CD8-positive, alpha-beta memory T cell (primary cell): ENCODE measurements at regions not wholly inside any gene's neighbourhood (a gene's known extent, or its start where the extent isn't known, plus 50 kb on each side); places are given as distances from the start of the nearest gene placed in this dataset.
"Not testable (repeated sequence)": the region's sequence is repeated elsewhere in the genome, so short reads cannot be mapped to it uniquely, and the experiment has no call there.

Source experiments
- CTCF ChIA-PET: fragments of 350-600 bp; sonication (Branson Sonifier 250); formaldehyde crosslinking; loops from one replicate; lab custom pipeline; 2021; ENCODE audit warnings: antibody characterized with exemption; lab: Charles Lee
- POLR2A ChIA-PET: fragments of 350-600 bp; sonication (Branson Sonifier 250); formaldehyde crosslinking; loops from one replicate; lab custom pipeline; 2021; ENCODE audit warnings: antibody characterized with exemption; lab: Charles Lee
- DNase-seq, 5 donors: peaks; one replicate each; pipeline versions ENCODE4 v3.0.0 to v3.0.0-alpha.2; 2020 to 2022; ENCODE audit warnings: mixed read lengths in 1 of 5
- H3K27ac ChIP-seq: one replicate; pipeline ENCODE4 v1.7.0; 2013; ENCODE audit warnings: low read depth, mild to moderate bottlenecking, low read length, moderate library complexity
- H3K27me3 ChIP-seq: 2 replicates; pipeline ENCODE4 v1.7.0; 2013; ENCODE audit warnings: low read length, mild to moderate bottlenecking; ENCODE audit not compliant: insufficient read depth, poor library complexity, severe bottlenecking
- H3K36me3 ChIP-seq: 2 replicates; pipeline ENCODE4 v1.7.0; 2013; ENCODE audit warnings: mild to moderate bottlenecking, low read length, moderate library complexity; ENCODE audit not compliant: insufficient read depth
- H3K4me1 ChIP-seq: 2 replicates; pipeline ENCODE4 v1.7.0; 2013; ENCODE audit warnings: mild to moderate bottlenecking, low read length, moderate library complexity; ENCODE audit not compliant: insufficient read depth
- H3K4me3 ChIP-seq: 2 replicates; pipeline ENCODE4 v1.7.0; 2013; ENCODE audit warnings: mild to moderate bottlenecking, low read length
- H3K9me3 ChIP-seq: 2 replicates; pipeline ENCODE4 v1.7.0; 2013; ENCODE audit warnings: mild to moderate bottlenecking, low read length
- H3K27ac Mint-ChIP-seq, 8 donors: one replicate each; pipeline ENCODE4 v1.8.0; 2020 to 2021; ENCODE audit warnings: mixed read lengths in 8 of 8, mild to moderate bottlenecking in 6 of 8, inconsistent platforms in 3 of 8, moderate library complexity in 3 of 8
- H3K27me3 Mint-ChIP-seq, 2 donors: one replicate each; pipeline ENCODE4 v1.8.0; 2020 to 2021; ENCODE audit warnings: mixed read lengths in 2 of 2, mild to moderate bottlenecking in 1 of 2, moderate library complexity in 1 of 2
- H3K36me3 Mint-ChIP-seq, 3 donors: one replicate each; pipeline ENCODE4 v1.8.0; 2020 to 2021; ENCODE audit warnings: mixed read lengths in 3 of 3, inconsistent platforms in 1 of 3, mild to moderate bottlenecking in 1 of 3
- H3K4me1 Mint-ChIP-seq, 3 donors: one replicate each; pipeline ENCODE4 v1.8.0; 2020 to 2021; ENCODE audit warnings: mixed read lengths in 3 of 3, inconsistent platforms in 1 of 3, mild to moderate bottlenecking in 1 of 3
- H3K4me3 Mint-ChIP-seq, 7 donors: one replicate each; pipeline ENCODE4 v1.8.0; 2020 to 2021; ENCODE audit warnings: mixed read lengths in 7 of 7, mild to moderate bottlenecking in 6 of 7, moderate library complexity in 4 of 7, inconsistent platforms in 2 of 7
- H3K9me3 Mint-ChIP-seq, 5 donors: one replicate each; pipeline ENCODE4 v1.8.0; 2020 to 2022; ENCODE audit warnings: mixed read lengths in 5 of 5, mild to moderate bottlenecking in 3 of 5, moderate library complexity in 2 of 5, inconsistent platforms in 1 of 5

DNA sequence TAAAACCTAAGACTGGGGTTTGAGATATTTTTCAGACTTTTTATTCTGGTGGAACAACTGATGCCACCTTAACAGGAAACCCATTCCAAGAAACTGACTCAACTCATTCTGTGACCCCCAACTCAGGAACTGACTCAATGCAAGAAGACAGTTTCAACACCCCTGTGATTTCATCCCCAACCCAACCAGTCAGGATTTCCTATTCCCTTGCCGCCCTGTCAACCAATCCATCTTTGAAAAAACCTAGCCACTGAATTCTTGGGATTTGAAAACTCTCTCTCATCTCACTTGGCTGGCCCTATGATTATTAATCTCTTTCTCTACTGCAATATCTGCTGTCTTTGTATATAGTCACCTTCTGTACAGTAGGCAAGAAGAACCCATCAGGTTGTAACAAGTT lies 1211.9 kb upstream of the ATXN8OS start:
- no peaks in the 10 kb centered on the region for H3K36me3 Mint-ChIP-seq
- no peaks in the 10 kb centered on the region for H3K4me1 ChIP-seq
- POLR2A ChIA-PET: no interaction called here
- no peaks in the 10 kb centered on the region for H3K36me3 ChIP-seq
- no peaks in the 10 kb centered on the region for H3K27me3 Mint-ChIP-seq
- no peak overlapping the region for H3K4me3 Mint-ChIP-seq
- peaks cover 6 to 35% (median 9%) of the 10 kb centered on the region in 5 donors for H3K9me3 Mint-ChIP-seq
- no peak overlapping the region for H3K27ac ChIP-seq
- DNase-seq: no peak
- no peaks in the 10 kb centered on the region for H3K9me3 ChIP-seq
- no peaks in the 10 kb centered on the region for H3K27me3 ChIP-seq
- CTCF ChIA-PET: no interaction called here
- no peak overlapping the region for H3K27ac Mint-ChIP-seq
- H3K4me3 ChIP-seq: no peak overlapping the region
- H3K4me1 Mint-ChIP-seq: no peaks in the 10 kb centered on the region

- H3K27ac ChIP-seq, CTCF ChIA-PET, H3K27me3 Mint-ChIP-seq, H3K4me3 Mint-ChIP-seq, H3K4me1 ChIP-seq, H3K9me3 ChIP-seq, H3K27me3 ChIP-seq, H3K36me3 Mint-ChIP-seq, H3K36me3 ChIP-seq, H3K27ac Mint-ChIP-seq, POLR2A ChIA-PET, H3K4me3 ChIP-seq, H3K4me1 Mint-ChIP-seq, DNase-seq: not testable (repeated sequence)
- H3K9me3 Mint-ChIP-seq: peaks cover 7 to 42% (median 12%) of the 10 kb centered on the region in 5 donors
These were observed 1213.9 kb upstream of the ATXN8OS start for GRCh38 chr13:68893721-68894120.

GRCh38 chr13:68892596-68892995 lies 1215.0 kb upstream of the ATXN8OS start:
- H3K4me3 ChIP-seq, H3K27ac ChIP-seq, CTCF ChIA-PET, POLR2A ChIA-PET, H3K4me1 Mint-ChIP-seq, H3K36me3 Mint-ChIP-seq, H3K9me3 ChIP-seq, H3K4me1 ChIP-seq, H3K36me3 ChIP-seq, H3K27me3 ChIP-seq, H3K4me3 Mint-ChIP-seq, H3K27me3 Mint-ChIP-seq, H3K27ac Mint-ChIP-seq, DNase-seq: not testable (repeated sequence)
- peaks cover 7 to 36% (median 13%) of the 10 kb centered on the region in 5 donors for H3K9me3 Mint-ChIP-seq

- H3K36me3 ChIP-seq, H3K4me1 Mint-ChIP-seq, POLR2A ChIA-PET, H3K4me1 ChIP-seq, H3K36me3 Mint-ChIP-seq, CTCF ChIA-PET, H3K4me3 ChIP-seq, H3K9me3 ChIP-seq, H3K27me3 ChIP-seq, H3K27me3 Mint-ChIP-seq, DNase-seq, H3K27ac Mint-ChIP-seq, H3K4me3 Mint-ChIP-seq, H3K27ac ChIP-seq: not testable (repeated sequence)
- H3K9me3 Mint-ChIP-seq: peaks cover 3 to 36% (median 11%) of the 10 kb centered on the region in 5 donors
These were observed 1217.5 kb upstream of the ATXN8OS start for GRCh38 chr13:68890101-68890500.

DNA sequence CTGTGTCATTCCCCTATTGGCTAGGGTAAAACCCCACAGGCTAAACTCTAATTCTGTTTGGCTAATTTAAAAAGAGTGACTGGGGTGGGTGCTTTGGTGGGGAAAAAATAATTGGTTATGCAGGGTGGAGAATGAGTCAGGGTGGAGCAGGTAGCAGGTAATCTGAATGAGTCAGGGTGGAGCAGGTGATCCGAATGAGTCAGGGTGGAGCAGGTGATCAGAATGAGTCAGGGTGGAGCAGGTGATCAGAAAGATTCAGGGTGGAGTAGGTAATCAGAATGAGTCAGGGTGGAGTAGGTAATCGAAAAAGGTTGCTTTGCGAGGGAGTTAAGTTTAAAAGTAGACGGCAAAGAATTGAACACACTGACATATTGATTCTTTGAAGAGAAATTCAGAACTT lies 1218.8 kb upstream of the ATXN8OS start:
- Histone ChIP-seq H3K9me3 (no peaks in the 10 kb centered on the region), H3K27me3 (no peaks in the 10 kb centered on the region), H3K4me1 (no peaks in the 10 kb centered on the region), H3K4me3 (no peak overlapping the region), H3K27ac (no peak overlapping the region), H3K36me3 (no peaks in the 10 kb centered on the region)
- ChIA-PET CTCF (no interaction called here), POLR2A (no interaction called here)
- peaks cover 0 to 4% (median 0%) of the 10 kb centered on the region in 3 donors for H3K36me3 Mint-ChIP-seq
- H3K4me1 Mint-ChIP-seq: no peaks in the 10 kb centered on the region
- H3K9me3 Mint-ChIP-seq: peaks cover 5 to 32% (median 14%) of the 10 kb centered on the region in 5 donors
- no peak overlapping the region for H3K4me3 Mint-ChIP-seq
- no peak for DNase-seq
- no peak overlapping the region for H3K27ac Mint-ChIP-seq
- H3K27me3 Mint-ChIP-seq: peaks cover 0 to 2% of the 10 kb centered on the region in 2 donors

DNA sequence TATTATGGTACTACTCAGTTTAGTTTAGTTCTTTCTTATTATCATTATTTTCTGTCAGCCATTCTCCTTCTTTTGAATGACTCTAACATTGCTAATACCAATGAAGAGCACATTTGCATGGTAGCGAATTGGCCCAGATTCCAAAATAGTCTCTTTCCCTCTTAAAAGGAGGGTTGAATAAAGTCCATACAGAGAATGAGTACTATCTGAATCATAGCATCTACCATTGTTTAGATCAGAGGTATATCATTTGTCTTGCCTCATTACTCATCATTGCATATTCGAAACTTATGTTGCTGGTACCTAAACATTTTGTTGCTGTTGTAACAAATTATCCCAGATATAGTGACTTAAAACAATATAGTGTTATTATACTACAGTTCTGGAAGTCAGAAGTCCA lies 1235.3 kb upstream of the ATXN8OS start:
- ChIA-PET CTCF (no interaction called here), POLR2A (no interaction called here)
- DNase-seq: no peak
- H3K4me3 ChIP-seq: no peak overlapping the region
- H3K36me3 ChIP-seq: no peaks in the 10 kb centered on the region
- Mint-ChIP-seq H3K4me1 (no peaks in the 10 kb centered on the region), H3K27ac (no peak overlapping the region), H3K9me3 (peaks cover 0 to 24% (median 11%) of the 10 kb centered on the region in 5 donors), H3K36me3 (no peaks in the 10 kb centered on the region), H3K4me3 (no peak overlapping the region), H3K27me3 (peaks cover 0 to 1% of the 10 kb centered on the region in 2 donors)
- no peaks in the 10 kb centered on the region for H3K9me3 ChIP-seq
- H3K27ac ChIP-seq: no peak overlapping the region
- no peaks in the 10 kb centered on the region for H3K4me1 ChIP-seq
- H3K27me3 ChIP-seq: no peaks in the 10 kb centered on the region

GRCh38 chr13:68851026-68851425 lies 1256.6 kb upstream of the ATXN8OS start:
- Mint-ChIP-seq H3K9me3 (peaks cover 2 to 34% (median 11%) of the 10 kb centered on the region in 5 donors), H3K27ac (no peak overlapping the region), H3K4me1 (no peaks in the 10 kb centered on the region), H3K36me3 (no peaks in the 10 kb centered on the region), H3K4me3 (no peak overlapping the region), H3K27me3 (no peaks in the 10 kb centered on the region)
- H3K36me3 ChIP-seq: no peaks in the 10 kb centered on the region
- H3K27me3 ChIP-seq: no peaks in the 10 kb centered on the region
- H3K9me3 ChIP-seq: no peaks in the 10 kb centered on the region
- no peak overlapping the region for H3K4me3 ChIP-seq
- POLR2A ChIA-PET: no interaction called here
- CTCF ChIA-PET: no interaction called here
- H3K27ac ChIP-seq: no peak overlapping the region
- DNase-seq: no peak
- no peaks in the 10 kb centered on the region for H3K4me1 ChIP-seq

DNA sequence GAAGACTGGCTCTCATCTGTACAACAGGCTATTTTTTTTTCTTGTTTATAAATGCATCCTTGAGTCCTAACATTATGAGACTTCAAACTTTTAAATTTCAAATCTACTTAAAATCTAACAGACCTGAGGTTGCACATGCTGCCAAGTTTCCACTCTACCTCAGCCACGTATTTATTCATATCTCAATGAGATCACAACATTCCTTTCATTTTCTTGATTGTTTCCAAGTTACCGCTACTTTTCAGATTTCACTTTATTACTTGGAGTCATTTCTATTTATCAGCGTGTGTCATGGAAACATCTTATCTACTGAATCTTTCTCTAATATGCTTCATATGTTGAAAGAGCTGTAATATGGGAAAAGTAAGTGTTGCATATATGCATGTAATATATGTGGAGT lies 1257.5 kb upstream of the ATXN8OS start:
- no peak overlapping the region for H3K27ac ChIP-seq
- H3K4me3 ChIP-seq: no peak overlapping the region
- CTCF ChIA-PET: no interaction called here
- H3K4me1 ChIP-seq: no peaks in the 10 kb centered on the region
- Mint-ChIP-seq H3K4me1 (no peaks in the 10 kb centered on the region), H3K27ac (no peak overlapping the region), H3K9me3 (peaks cover 2 to 30% (median 11%) of the 10 kb centered on the region in 5 donors), H3K4me3 (no peak overlapping the region), H3K36me3 (no peaks in the 10 kb centered on the region), H3K27me3 (no peaks in the 10 kb centered on the region)
- no peaks in the 10 kb centered on the region for H3K9me3 ChIP-seq
- no peaks in the 10 kb centered on the region for H3K27me3 ChIP-seq
- DNase-seq: no peak
- POLR2A ChIA-PET: no interaction called here
- H3K36me3 ChIP-seq: no peaks in the 10 kb centered on the region

- Histone ChIP-seq H3K4me3 (no peak overlapping the region), H3K36me3 (no peaks in the 10 kb centered on the region), H3K27ac (no peak overlapping the region), H3K4me1 (no peaks in the 10 kb centered on the region), H3K9me3 (no peaks in the 10 kb centered on the region), H3K27me3 (no peaks in the 10 kb centered on the region)
- ChIA-PET POLR2A (no interaction called here), CTCF (no interaction called here)
- no peak overlapping the region for H3K27ac Mint-ChIP-seq
- no peaks in the 10 kb centered on the region for H3K27me3 Mint-ChIP-seq
- no peak overlapping the region for H3K4me3 Mint-ChIP-seq
- H3K9me3 Mint-ChIP-seq: peaks cover 9 to 25% (median 12%) of the 10 kb centered on the region in 5 donors
- DNase-seq: no peak
- no peaks in the 10 kb centered on the region for H3K36me3 Mint-ChIP-seq
- H3K4me1 Mint-ChIP-seq: no peaks in the 10 kb centered on the region
These were observed 1261.0 kb upstream of the ATXN8OS start for GRCh38 chr13:68846663-68847062.
